ENCODE measurements at regions not wholly inside any gene's neighbourhood (a gene's known extent, or its start where the extent isn't known, plus 50 kb on each side); places are given as distances from the start of the nearest gene placed in this dataset.

GRCh38 chr2:16196687-16197503 is 256.5 kb downstream of the MYCN start:
- DNase-seq = no peak

DNA sequence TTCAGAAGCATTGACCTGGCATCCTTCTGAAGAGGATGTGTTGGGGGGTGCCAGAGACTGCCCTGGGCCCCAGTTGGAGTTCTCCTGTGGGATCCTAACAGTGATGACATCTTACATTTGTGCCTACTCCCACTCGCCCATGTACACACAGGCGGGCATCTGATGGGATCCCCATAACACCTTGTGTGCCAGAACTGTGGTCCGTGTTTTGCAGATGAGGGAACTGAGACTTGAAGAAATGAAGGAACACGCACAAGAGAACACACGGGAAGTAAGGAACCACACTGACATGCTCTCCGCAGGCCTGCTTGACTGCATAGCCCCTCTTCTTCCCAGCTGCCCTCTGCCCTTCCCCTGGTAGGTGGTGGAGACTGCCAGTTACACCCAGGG is 255.3 kb downstream of the MYCN start:
- DNase-seq = no peak

DNA sequence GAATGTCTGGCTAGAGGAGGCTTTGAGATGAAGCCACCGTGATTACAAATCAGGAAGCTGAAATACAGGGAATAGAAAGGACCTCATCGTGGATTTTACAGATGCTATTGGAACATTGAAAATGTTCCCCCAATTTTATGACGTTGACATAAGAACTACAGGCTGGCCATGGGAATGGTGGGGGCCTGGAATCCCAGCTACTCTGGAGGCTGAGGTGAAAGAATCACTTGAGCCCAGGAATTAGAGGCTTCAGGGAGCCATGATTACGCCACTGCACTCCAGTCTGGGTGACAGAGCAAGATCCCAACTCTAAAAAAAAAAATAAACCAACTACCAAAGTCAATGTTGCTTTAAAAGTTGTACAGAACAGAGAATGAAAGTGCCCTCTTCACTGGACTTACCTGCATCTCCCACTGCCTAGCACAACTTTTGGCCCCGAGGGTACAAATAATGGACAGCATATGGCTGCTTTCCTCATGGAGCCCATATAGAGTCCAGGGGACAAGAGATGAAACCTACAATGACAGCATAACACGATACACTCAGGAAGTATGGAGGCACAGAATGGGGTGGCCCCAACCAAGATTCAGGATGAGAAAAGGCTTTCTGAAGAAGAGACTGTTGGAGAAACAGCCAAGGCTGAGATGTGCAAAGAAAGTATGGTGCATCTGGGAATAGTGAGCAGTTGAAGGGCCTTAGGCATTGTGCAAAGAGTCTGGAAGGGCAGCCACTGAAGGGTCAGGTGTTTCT is 254.8 kb downstream of the MYCN start:
- no peak for DNase-seq

DNA sequence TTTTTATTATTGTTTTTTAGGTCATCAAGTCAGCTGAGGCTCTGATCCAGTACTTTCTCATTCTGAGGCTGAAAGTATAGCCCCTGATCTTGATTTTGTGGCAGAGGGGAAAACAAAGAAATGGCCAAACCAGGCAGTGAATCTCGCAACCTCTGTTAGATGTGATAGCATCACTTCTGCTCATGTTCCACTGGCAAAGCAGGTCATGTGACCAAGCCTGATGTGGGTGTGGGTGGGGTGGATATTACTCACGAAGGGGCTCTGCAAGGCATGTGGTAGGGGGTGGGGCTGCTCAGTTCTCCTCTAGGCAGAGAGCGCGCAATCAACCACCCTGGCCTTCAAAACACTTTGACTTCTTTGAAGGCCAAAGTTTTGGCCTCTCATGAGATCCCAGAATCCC is 254.2 kb downstream of the MYCN start:
- no peak for DNase-seq

DNA sequence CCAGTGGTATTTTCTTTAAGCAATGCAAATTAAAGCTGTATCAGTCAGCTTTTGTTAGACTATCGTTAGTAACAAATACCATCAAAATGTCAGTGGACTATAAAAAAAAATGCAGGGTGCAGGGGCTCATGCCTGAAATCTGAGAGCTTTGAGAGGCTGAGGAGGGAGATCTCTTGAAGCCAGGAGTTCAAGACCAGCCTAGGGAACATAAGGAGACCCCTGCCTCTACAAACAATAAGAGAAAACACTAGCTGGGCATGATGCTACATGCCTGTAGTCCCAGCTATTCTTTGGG is 253.7 kb downstream of the MYCN start:
- no peak for DNase-seq

DNA sequence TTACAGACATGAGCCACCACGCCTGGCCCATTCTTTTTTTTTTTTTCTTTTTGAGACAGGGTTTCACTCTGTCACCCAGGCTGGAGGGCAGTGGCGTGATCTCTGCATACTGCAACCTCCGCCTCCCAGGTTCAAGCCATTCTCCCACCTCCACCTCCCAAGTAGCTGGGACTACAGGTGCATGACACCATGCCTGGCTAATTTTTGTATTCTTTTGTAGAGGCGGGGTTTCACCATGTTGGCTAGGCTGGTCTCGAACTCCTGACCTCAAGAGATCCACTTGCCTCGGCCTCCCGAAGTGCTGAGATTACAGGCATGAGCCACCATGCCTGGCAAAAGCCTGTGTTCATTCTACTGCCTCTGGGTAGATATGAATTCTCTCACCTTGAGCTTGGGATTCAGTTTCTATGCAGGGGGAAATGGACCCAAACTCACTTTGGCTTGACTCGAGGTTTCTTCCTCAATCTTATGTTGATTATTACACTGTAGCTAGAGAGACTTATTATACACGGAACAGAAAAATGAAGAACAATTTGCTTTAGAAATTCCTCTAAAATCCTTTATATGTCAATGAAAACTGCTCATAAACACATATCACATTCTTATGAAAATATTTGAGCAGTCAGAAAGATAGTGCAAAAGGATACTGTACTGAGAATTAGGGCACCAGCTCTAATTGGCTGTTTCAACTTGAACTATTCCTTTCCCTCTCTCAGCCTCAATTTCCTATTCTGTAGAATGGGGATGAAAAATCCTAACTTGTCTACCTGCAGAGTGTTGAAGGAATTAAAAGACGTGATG is 252.3 kb downstream of the MYCN start:
- no peak for DNase-seq

DNA sequence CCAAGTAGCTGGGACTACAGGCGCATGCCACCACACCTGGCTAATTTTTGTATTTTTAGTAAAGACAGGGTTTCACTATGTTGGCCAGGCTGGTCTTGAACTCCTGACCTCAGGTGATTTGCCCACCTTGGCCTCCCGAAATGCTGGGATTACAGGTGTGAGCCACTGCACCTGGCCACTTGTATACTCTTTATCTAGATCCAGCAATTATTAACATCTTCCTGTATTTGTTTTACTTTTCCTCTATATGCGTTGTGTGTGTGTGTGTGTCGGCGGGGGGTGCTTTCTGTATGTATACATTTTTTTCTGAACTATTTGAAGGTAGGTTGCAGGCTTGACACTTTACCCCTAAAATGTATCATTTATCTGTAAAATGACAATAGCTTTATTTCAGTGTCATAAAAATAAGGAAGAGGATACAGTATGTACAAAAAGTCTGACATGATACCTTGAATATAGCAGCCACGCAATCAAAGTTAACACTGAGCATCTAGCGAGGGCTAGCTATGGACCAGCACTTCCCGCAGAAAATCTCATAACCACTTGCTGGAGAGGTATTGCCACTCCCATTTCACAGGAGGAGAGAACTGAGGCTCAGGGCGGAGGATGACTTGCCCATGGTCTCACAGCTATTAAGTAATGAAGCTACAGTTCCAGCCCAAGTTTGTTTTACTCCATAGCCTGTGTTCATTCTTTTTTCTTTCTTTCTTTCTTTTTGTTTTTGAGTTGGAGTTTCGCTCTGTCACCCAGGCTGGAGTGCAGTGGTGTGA is 251.3 kb downstream of the MYCN start:
- no peak for DNase-seq

- DNase-seq = no peak
Observed at GRCh38 chr2:16190446-16191270, 250.3 kb downstream of the MYCN start.

DNA sequence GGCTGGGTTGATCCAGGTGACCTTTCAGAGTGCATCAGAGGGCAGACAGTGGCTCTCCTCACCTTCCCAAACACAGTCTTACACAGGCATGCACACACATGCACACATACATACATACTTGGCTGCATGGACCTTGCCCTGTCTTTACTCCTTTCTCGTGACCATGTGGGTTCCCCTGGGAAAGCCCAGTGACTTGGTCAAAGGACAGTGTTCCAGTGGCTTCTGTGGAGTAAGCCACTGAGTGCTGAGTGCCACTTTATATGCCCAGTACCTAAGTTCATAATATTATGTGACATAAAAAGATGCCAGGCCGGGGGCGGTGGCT is 249.4 kb downstream of the MYCN start:
- DNase-seq = no peak

- DNase-seq = no peak
Observed at GRCh38 chr2:16189029-16189835, 248.9 kb downstream of the MYCN start.

GRCh38 chr2:16188261-16188890 is 248.0 kb downstream of the MYCN start:
- DNase-seq = no peak

DNA sequence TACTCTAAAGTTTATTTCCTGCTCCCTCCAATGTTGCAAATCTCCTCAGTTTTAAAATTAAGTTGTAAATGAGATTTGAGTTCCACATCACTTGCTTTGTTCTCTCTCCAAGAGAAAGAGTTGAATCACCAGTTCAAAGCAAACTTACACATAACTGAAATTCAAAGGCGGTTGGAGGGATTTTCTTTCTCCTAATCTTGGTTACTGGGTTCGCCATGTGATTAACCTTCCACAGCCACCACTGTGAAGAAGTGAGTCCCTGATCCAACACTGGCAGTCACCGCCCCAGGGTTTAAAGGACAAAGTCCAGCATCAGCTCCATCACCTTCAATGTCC is 247.1 kb downstream of the MYCN start:
- DNase-seq = no peak

DNA sequence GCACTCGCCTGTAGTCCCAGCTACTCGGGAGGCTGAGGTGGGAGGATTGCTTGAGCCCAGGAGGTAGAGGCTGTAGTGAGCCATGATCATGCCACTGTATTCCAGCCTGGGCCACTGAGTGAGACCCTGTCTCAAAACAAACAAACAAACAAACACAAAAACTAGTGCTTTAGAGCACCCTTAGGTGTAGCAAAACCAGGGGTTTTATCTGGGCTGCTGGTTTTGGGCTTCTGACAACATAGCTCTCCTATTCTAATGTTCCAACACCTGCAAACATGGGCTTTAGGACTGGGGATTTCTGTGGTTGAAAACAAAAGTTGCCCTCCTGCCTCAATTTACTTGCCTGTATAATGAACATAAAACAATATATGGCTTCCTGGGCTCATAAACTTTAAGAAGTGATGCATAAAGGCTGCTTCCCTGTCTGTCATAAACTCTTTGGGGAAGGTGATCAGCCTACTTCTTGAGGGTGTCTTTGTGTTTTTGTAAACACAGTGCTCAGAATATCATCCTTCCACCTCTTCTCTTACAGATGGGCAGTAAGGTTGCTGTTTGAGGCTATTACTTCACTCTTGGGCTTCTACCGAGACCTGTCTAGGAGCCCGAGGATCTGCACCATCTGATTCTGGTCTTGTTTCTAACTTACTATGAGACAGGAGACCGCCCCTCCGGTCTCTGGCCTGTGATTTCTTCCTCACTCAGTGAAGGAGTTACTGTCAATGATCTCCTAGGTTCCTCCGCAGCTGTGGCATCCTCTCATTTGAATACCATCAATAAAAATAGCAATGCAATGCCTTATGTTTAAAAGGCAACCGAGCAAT is 246.5 kb downstream of the MYCN start:
- DNase-seq = no peak

DNA sequence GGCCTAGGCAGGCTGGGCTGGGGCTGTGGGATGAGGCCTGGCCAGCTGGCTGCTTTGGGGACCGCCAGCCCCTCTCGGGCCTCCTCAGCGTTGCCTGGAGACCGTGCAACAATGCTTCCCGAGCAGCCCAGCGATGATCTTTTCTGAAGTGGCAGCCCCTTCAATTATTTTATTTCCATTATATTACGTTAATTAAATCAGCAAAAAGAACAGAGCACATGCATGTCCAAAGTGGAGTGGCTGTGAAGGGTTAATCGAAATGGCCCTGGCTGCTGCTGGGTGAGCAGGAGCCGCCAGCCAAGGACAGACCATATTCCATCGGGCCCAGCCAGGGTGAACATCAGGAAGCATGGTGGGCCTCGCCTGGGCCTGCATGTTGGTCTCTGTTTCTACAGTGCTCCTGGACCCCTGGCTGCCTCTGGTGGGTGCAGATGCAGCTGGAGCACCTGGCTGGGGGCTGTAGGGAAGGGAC is 245.5 kb downstream of the MYCN start:
- DNase-seq = no peak

- no peak for DNase-seq
Observed at GRCh38 chr2:16184945-16185660, 244.8 kb downstream of the MYCN start.

GRCh38 chr2:16184341-16184890 is 244.1 kb downstream of the MYCN start:
- DNase-seq = no peak

- DNase-seq = no peak
Observed at GRCh38 chr2:16183345-16183744, 243.0 kb downstream of the MYCN start.

DNA sequence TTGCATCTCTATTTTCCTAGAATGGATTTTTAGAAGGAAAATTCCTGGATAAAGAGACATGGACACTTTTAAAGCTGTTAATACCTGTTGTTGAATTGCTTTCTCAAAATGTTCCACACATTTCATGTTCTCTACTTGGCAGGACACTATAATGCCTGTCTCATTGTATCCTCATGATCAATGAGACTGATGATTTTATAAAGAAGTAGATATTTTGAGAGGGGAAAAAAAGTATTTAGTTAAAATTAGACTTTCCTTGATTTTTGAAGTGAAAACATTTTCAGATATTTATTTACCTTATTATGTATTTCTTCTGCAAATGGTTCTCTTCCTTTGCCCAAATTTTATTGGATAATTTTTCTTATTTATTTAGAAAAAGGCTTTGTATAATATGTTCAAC is 242.5 kb downstream of the MYCN start:
- DNase-seq = no peak

All from hindlimb muscle (tissue), 1 donor.